CD14-positive monocyte (primary cell): ENCODE measurements at regions not wholly inside any gene's neighbourhood (a gene's known extent, or its start where the extent isn't known, plus 50 kb on each side); places are given as distances from the start of the nearest gene placed in this dataset.

Experiments
- DNase-seq, 3 donors: peaks; one replicate each; pipeline ENCODE4 v3.0.0-alpha.2; 2011 to 2022
- H2AFZ ChIP-seq: 2 replicates; pipeline ENCODE4 v1.6.0; 2012; ENCODE audit warnings: mild to moderate bottlenecking, low read depth, low read length, inconsistent platforms; ENCODE audit not compliant: insufficient read depth, poor library complexity, severe bottlenecking
- H3K27ac ChIP-seq, 2 donors: 1 replicate in 1 of 2; 2 replicates in 1 of 2; pipeline ENCODE4 v1.5.1; 2012 to 2013; ENCODE audit warnings: low read length in 2 of 2, control low read depth in 1 of 2, inconsistent platforms in 1 of 2, low read depth in 1 of 2, mild to moderate bottlenecking in 1 of 2
- H3K27me3 ChIP-seq, 2 donors: one replicate each; pipeline versions ENCODE4 v1.6.0 to v1.6.1; 2011 to 2013; ENCODE audit warnings: low read length in 2 of 2; ENCODE audit not compliant: control insufficient read depth in 2 of 2, insufficient read depth in 2 of 2
- H3K36me3 ChIP-seq, 2 donors: replicated peaks in 1 of 2; 1 replicate in 1 of 2; 2 replicates in 1 of 2; pipeline versions ENCODE4 v1.5.1 to v1.6.1; 2012 to 2013; ENCODE audit warnings: low read length in 2 of 2, control low read depth in 1 of 2, inconsistent platforms in 1 of 2, mild to moderate bottlenecking in 1 of 2; ENCODE audit not compliant: insufficient read depth in 2 of 2, control insufficient read depth in 1 of 2
- H3K4me1 ChIP-seq, 2 donors: 1 replicate in 1 of 2; 2 replicates in 1 of 2; pipeline versions ENCODE4 v1.5.1 to v1.6.1; 2012 to 2013; ENCODE audit warnings: low read length in 2 of 2, control low read depth in 1 of 2, inconsistent platforms in 1 of 2, mild to moderate bottlenecking in 1 of 2, moderate library complexity in 1 of 2; ENCODE audit not compliant: insufficient read depth in 2 of 2, control insufficient read depth in 1 of 2
- H3K4me2 ChIP-seq: replicated peaks from 2 replicates; pipeline ENCODE3; 2012; ENCODE audit warnings: low read length, moderate library complexity, mild to moderate bottlenecking; ENCODE audit not compliant: poor library complexity, severe bottlenecking; ENCODE audit errors: extremely low read depth
- H3K4me3 ChIP-seq, 3 experiments: fragments of 200-600 bp in 1 of 3; sonication (generic) in 1 of 3; replicated peaks in 1 of 3; 1 replicate in 2 of 3; 2 replicates in 1 of 3; pipeline ENCODE4 v1.5.1; 2011 to 2013; ENCODE audit warnings: low read length in 3 of 3, mild to moderate bottlenecking in 3 of 3, control low read depth in 2 of 3, low read depth in 2 of 3, inconsistent platforms in 1 of 3, moderate library complexity in 1 of 3
- H3K79me2 ChIP-seq: 2 replicates; pipeline ENCODE4 v1.6.0; 2012; ENCODE audit warnings: mild to moderate bottlenecking, control low read depth, inconsistent platforms, low read length, moderate library complexity; ENCODE audit not compliant: insufficient read depth
- H3K9ac ChIP-seq: 2 replicates; pipeline ENCODE4 v1.6.0; 2017; ENCODE audit warnings: low read length, mild to moderate bottlenecking; ENCODE audit not compliant: insufficient read depth, poor library complexity, severe bottlenecking
- H3K9me3 ChIP-seq, 2 donors: replicated peaks in 1 of 2; 1 replicate in 1 of 2; 2 replicates in 1 of 2; pipeline versions ENCODE4 v1.5.1 to v1.6.1; 2012 to 2013; ENCODE audit warnings: low read length in 2 of 2, control low read depth in 1 of 2; ENCODE audit not compliant: control insufficient read depth in 1 of 2, insufficient read depth in 1 of 2
- H4K20me1 ChIP-seq: 2 replicates; pipeline ENCODE4 v1.6.0; 2012; ENCODE audit warnings: mild to moderate bottlenecking, low read length, control low read depth, moderate library complexity; ENCODE audit not compliant: insufficient read depth
- H3K27ac Mint-ChIP-seq, 7 donors: one replicate each; pipeline ENCODE4 v1.8.0; 2020; ENCODE audit warnings: mild to moderate bottlenecking in 7 of 7, mixed read lengths in 7 of 7, moderate library complexity in 6 of 7, inconsistent platforms in 2 of 7
- H3K27me3 Mint-ChIP-seq, 3 donors: one replicate each; pipeline ENCODE4 v1.8.0; 2021 to 2022; ENCODE audit warnings: low read depth in 3 of 3, mild to moderate bottlenecking in 3 of 3, mixed read lengths in 3 of 3, moderate library complexity in 3 of 3, inconsistent platforms in 1 of 3
- H3K36me3 Mint-ChIP-seq, 2 donors: one replicate each; pipeline ENCODE4 v1.8.0; 2020; ENCODE audit warnings: mixed read lengths in 2 of 2, inconsistent platforms in 1 of 2, mild to moderate bottlenecking in 1 of 2
- H3K4me1 Mint-ChIP-seq: one replicate; pipeline ENCODE4 v1.8.0; 2020; ENCODE audit warnings: mild to moderate bottlenecking, mixed read lengths
- H3K4me3 Mint-ChIP-seq, 2 donors: one replicate each; pipeline ENCODE4 v1.8.0; 2020; ENCODE audit warnings: mild to moderate bottlenecking in 2 of 2, mixed read lengths in 2 of 2, moderate library complexity in 1 of 2
- H3K9me3 Mint-ChIP-seq, 7 donors: one replicate each; pipeline ENCODE4 v1.8.0; 2020 to 2022; ENCODE audit warnings: mixed read lengths in 7 of 7, mild to moderate bottlenecking in 6 of 7, moderate library complexity in 6 of 7, inconsistent platforms in 2 of 7
- CTCF ChIP-seq: fragments of 200-600 bp; IDR thresholded peaks from one replicate; pipeline ENCODE4 v1.8.0; 2022; ENCODE audit warnings: antibody characterized with exemption, mild to moderate bottlenecking
- WGBS: methylation state at CpG from one replicate; pipeline ENCODE4 v1.1.5; 2013; ENCODE audit warnings: missing lambda C conversion rate; ENCODE audit not compliant: insufficient coverage; 5-methylcytosine and 5-hydroxymethylcytosine counted together
- intact Hi-C, 2 donors: fragments of 100-400 bp; cut with micrococcal nuclease; formaldehyde crosslinking; loops; one replicate each; pipeline versions ENCODE4 v1.15.0 to v1.15.1; 2023

DNA sequence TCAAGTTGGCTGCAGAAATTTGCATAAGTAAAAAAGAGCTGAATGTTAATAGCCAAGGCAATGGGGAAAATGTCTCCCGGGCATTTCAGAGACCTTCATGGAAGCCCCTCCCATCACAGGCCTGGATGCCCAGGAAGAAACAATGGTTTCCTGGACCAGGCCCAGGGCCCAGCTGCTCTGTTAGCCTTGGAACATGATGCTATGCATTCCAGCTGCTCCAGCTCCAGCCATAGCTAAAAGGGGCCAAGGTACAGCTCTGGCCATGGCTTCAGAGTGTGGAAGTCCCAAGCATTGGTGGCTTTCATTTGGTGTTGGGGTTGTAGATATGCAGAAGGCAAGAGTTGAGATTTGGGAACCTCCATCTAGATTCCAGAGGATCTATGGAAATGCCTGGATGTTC lies 508.3 kb downstream of the SPRY1 start:
- WGBS, result 100% methylated on average over 1 of the region's 1 CpG
- no peak for TF ChIP-seq CTCF
- intact Hi-C loops, result no loop called here
- H4K20me1 ChIP-seq, result no peaks in the 10 kb centered on the region
- Mint-ChIP-seq H3K4me1 (no peaks in the 10 kb centered on the region), H3K27ac (no peak overlapping the region), H3K4me3 (no peak overlapping the region), H3K36me3 (no peaks in the 10 kb centered on the region), H3K9me3 (peaks cover 3 to 10% (median 5%) of the 10 kb centered on the region in 7 donors), H3K27me3 (peaks cover 0 to 2% (median 0%) of the 10 kb centered on the region in 3 donors)
- H2AFZ ChIP-seq, result no peak overlapping the region
- no peak overlapping the region for H3K4me3 ChIP-seq
- H3K9me3 ChIP-seq, result peaks cover 0 to 6% of the 10 kb centered on the region in 2 donors
- no peaks in the 10 kb centered on the region for H3K79me2 ChIP-seq
- no peaks in the 10 kb centered on the region for H3K36me3 ChIP-seq
- no peak overlapping the region for H3K4me2 ChIP-seq
- H3K27ac ChIP-seq, result no peak overlapping the region
- no peak for DNase-seq
- no peak overlapping the region for H3K9ac ChIP-seq
- H3K4me1 ChIP-seq, result no peaks in the 10 kb centered on the region
- H3K27me3 ChIP-seq, result no peaks in the 10 kb centered on the region

- no peaks in the 10 kb centered on the region for H3K4me1 Mint-ChIP-seq
These were observed 517.0 kb downstream of the SPRY1 start for GRCh38 chr4:123913598-123913997.

More at GRCh38 chr4:123913598-123913997, 517.0 kb downstream of the SPRY1 start:
- H3K79me2 ChIP-seq, result no peaks in the 10 kb centered on the region
- H3K36me3 Mint-ChIP-seq, result no peaks in the 10 kb centered on the region
- H3K4me3 Mint-ChIP-seq, result no peak overlapping the region
- H3K9me3 ChIP-seq, result no peaks in the 10 kb centered on the region
- H2AFZ ChIP-seq, result no peak overlapping the region
- H3K9ac ChIP-seq, result no peak overlapping the region
- peaks cover 0 to 1% (median 0%) of the 10 kb centered on the region in 7 donors for H3K9me3 Mint-ChIP-seq
- H3K27ac ChIP-seq, result no peak overlapping the region
- H3K36me3 ChIP-seq, result no peaks in the 10 kb centered on the region
- no peak for TF ChIP-seq CTCF
- H3K4me3 ChIP-seq, result no peak overlapping the region
- no peak for DNase-seq
- no peaks in the 10 kb centered on the region for H3K4me1 ChIP-seq
- H3K4me2 ChIP-seq, result no peak overlapping the region
- no peaks in the 10 kb centered on the region for H3K27me3 Mint-ChIP-seq
- intact Hi-C loops, result no loop called here
- no peak overlapping the region for H3K27ac Mint-ChIP-seq
- H3K27me3 ChIP-seq, result no peaks in the 10 kb centered on the region
- no peaks in the 10 kb centered on the region for H4K20me1 ChIP-seq
